ENCODE measurements at regions not wholly inside any gene's neighbourhood (a gene's known extent, or its start where the extent isn't known, plus 50 kb on each side); places are given as distances from the start of the nearest gene placed in this dataset.

DNA sequence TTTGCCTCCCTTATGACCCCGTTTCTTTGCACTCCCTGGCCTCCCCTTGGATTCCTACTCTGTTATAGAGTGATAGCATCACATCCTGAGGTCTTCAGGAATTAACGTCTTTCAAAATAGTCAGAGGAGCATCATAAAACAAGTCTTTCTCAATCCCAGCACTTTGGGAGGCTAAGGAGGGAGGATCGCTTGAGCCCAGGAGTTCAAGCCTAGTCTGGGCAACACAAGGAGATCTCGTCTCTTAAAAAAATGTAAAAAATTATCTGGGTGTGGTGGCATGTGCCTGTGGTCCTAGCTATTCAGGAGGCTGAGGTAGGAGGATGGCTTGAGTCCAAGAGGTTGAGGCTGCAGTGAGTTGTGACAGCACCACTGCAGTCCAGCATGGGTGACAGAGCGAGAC is 68.7 kb upstream of the AMPD3 start:
- H3K27ac Mint-ChIP-seq (ENCODE audit: unreplicated experiment): no peak overlapping the region
- H3K4me1 Mint-ChIP-seq (ENCODE audit: low read depth): peaks cover 41% of the 10 kb centered on the region
- H3K27me3 Mint-ChIP-seq (ENCODE audit: low read depth): peaks cover 1% of the 10 kb centered on the region
- H3K4me3 Mint-ChIP-seq (ENCODE audit: unreplicated experiment): no peak overlapping the region
- TF ChIP-seq, protein P1, sequence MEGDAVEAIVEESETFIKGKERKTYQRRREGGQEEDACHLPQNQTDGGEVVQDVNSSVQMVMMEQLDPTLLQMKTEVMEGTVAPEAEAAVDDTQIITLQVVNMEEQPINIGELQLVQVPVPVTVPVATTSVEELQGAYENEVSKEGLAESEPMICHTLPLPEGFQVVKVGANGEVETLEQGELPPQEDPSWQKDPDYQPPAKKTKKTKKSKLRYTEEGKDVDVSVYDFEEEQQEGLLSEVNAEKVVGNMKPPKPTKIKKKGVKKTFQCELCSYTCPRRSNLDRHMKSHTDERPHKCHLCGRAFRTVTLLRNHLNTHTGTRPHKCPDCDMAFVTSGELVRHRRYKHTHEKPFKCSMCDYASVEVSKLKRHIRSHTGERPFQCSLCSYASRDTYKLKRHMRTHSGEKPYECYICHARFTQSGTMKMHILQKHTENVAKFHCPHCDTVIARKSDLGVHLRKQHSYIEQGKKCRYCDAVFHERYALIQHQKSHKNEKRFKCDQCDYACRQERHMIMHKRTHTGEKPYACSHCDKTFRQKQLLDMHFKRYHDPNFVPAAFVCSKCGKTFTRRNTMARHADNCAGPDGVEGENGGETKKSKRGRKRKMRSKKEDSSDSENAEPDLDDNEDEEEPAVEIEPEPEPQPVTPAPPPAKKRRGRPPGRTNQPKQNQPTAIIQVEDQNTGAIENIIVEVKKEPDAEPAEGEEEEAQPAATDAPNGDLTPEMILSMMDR (IDR thresholded peaks at IDR 0.05): no peak
- no peaks in the 10 kb centered on the region for H3K9me3 Mint-ChIP-seq (ENCODE audit: low read depth)
- H3K36me3 Mint-ChIP-seq (ENCODE audit: low read depth): peaks cover 3% of the 10 kb centered on the region
- no peak for DNase-seq (ENCODE audit: low spot score)

DNA sequence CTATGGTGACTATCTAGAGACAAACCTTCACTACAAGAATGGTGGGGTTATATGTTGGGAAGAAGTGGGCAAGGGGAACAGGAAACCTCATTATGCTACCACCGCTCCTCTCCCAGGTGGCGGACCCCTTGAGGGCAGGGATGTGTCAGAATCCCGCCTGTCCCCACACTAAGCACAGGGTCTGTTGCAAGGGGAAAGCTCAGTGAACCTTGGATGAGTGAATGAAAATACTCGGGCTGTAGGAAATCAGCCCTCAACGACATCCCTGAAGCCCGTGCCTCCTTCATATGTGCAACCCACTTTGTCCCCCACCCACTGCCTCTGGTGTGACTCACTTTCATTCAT is 68.2 kb upstream of the AMPD3 start:
- Mint-ChIP-seq H3K4me1 (ENCODE audit: low read depth) (peaks cover 36% of the 10 kb centered on the region), H3K9me3 (ENCODE audit: low read depth) (no peaks in the 10 kb centered on the region), H3K36me3 (ENCODE audit: low read depth) (peaks cover 3% of the 10 kb centered on the region), H3K27ac (ENCODE audit: unreplicated experiment) (no peak overlapping the region), H3K4me3 (ENCODE audit: unreplicated experiment) (no peak overlapping the region), H3K27me3 (ENCODE audit: low read depth) (peaks cover 1% of the 10 kb centered on the region)
- no peak for DNase-seq (ENCODE audit: low spot score)
- TF ChIP-seq, protein P1 (IDR thresholded peaks at IDR 0.05): no peak

DNA sequence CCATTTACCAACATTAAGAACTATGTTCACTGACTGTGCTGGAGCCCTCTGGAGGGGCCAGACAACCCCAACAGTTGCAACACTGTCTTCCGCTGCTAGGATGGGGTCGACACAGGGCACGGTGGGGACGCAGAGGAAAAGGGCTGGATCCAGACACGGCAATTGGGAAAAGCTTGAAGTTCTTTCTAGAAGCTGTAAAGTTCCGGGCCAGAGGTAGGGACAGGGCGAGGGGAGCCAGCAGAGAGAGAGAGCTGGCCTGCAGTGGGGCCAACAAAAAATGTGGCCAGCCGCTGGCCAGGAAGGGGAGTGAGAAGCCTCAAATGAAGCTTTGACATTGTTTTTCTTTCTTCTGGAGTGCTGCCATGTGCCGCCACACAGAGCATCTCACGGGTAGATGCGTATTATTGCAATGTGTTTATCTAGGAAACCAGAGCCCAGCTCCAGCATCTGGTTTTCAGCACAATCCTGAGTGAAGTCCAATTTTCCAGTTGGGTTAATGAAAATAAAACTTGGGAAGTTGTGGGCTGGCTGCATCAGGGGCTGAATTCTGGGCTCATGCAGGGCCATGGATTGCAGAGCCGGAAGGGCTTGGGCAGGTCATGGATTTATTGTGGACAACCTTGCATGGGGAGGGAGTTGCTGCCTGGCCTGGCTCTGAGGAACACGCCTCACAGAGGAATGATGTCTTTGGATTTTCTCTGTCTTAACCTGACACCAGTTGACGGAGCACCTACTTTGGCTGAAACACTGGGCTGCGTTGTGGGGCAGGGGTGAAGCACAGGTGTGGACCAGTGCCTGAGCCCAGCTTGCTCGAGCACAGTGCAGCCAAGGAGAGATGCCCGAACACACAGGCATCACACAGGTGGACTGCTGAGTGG is 67.6 kb upstream of the AMPD3 start:
- Mint-ChIP-seq H3K36me3 (ENCODE audit: low read depth) (peaks cover 3% of the 10 kb centered on the region), H3K27ac (ENCODE audit: unreplicated experiment) (peak overlapping the region; percentile 74), H3K4me1 (ENCODE audit: low read depth) (peaks cover 35% of the 10 kb centered on the region), H3K27me3 (ENCODE audit: low read depth) (peaks cover 1% of the 10 kb centered on the region), H3K4me3 (ENCODE audit: unreplicated experiment) (peak overlapping the region; percentile 35), H3K9me3 (ENCODE audit: low read depth) (no peaks in the 10 kb centered on the region)
- TF ChIP-seq, protein P1 (IDR thresholded peaks at IDR 0.05): no peak
- no peak for DNase-seq (ENCODE audit: low spot score)

DNA sequence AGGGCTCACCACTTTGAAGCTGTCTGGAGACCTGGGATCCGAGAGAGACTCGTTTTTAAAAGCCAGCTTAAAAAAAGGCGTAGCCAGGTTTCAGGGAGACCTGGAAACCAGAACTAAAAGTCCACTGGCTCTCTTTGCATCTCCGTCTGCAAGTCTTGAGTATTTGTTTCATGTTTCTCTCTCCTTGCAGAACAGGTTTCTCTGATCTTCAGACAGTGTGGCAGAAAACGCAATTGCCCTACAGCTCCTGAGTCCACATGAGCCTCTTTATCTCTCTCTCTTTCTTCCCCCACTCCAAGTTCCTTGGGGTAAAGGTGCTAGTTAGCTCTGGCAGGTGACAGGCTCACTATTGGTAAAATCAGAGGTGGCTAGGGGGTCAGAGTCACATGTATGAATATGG is 67.0 kb upstream of the AMPD3 start:
- peaks cover 32% of the 10 kb centered on the region for H3K4me1 Mint-ChIP-seq (ENCODE audit: low read depth)
- no peak overlapping the region for H3K4me3 Mint-ChIP-seq (ENCODE audit: unreplicated experiment)
- H3K27ac Mint-ChIP-seq (ENCODE audit: unreplicated experiment): no peak overlapping the region
- H3K9me3 Mint-ChIP-seq (ENCODE audit: low read depth): no peaks in the 10 kb centered on the region
- no peak for DNase-seq (ENCODE audit: low spot score)
- H3K36me3 Mint-ChIP-seq (ENCODE audit: low read depth): peaks cover 3% of the 10 kb centered on the region
- H3K27me3 Mint-ChIP-seq (ENCODE audit: low read depth): peaks cover 1% of the 10 kb centered on the region
- TF ChIP-seq, protein P1 (IDR thresholded peaks at IDR 0.05): no peak

DNA sequence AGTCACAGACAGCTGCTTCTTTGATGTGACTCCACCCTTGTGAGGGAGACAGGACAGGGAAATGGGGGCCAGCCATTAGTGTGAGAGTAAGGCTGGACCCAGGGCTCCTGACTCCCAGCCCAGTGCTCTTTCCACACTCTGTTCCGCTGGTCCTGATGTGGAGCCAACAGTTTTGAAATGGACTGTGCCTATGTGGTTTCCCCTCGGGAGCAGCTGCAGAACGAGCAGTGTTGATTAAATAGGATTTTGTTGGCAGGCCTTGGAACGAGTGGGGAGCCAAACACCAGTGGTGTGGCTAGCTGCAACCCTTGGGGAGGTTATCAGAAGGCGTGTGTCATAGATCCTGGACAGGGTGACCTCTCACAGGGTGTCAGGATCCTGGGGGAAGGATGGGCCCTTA is 66.5 kb upstream of the AMPD3 start:
- H3K36me3 Mint-ChIP-seq (ENCODE audit: low read depth): peaks cover 3% of the 10 kb centered on the region
- no peak overlapping the region for H3K4me3 Mint-ChIP-seq (ENCODE audit: unreplicated experiment)
- no peaks in the 10 kb centered on the region for H3K9me3 Mint-ChIP-seq (ENCODE audit: low read depth)
- no peak for DNase-seq (ENCODE audit: low spot score)
- TF ChIP-seq, protein P1 (IDR thresholded peaks at IDR 0.05): no peak
- no peak overlapping the region for H3K27ac Mint-ChIP-seq (ENCODE audit: unreplicated experiment)
- H3K27me3 Mint-ChIP-seq (ENCODE audit: low read depth): peaks cover 1% of the 10 kb centered on the region
- H3K4me1 Mint-ChIP-seq (ENCODE audit: low read depth): peaks cover 36% of the 10 kb centered on the region
